ENCODE measurements at regions not wholly inside any gene's neighbourhood (a gene's known extent, or its start where the extent isn't known, plus 50 kb on each side); places are given as distances from the start of the nearest gene placed in this dataset.

- H3K4me1 ChIP-seq: no peaks in the 10 kb centered on the region
- H3K4me3 ChIP-seq: no peak overlapping the region
- WGBS, 2 donors (ENCODE audit: low coverage in 1 of 2): 80 to 83% methylated on average over 3 to 5 of the region's 20 CpGs
- no peak for TF ChIP-seq EP300 (IDR thresholded peaks at IDR 0.05)
- TF ChIP-seq POLR2AphosphoS5 (IDR thresholded peaks at IDR 0.05): no peak
- TF ChIP-seq CTCF (IDR thresholded peaks at IDR 0.05): no peak
- no peak for TF ChIP-seq POLR2A (IDR thresholded peaks at IDR 0.05)
- H3K27ac ChIP-seq: no peak overlapping the region
- H3K36me3 ChIP-seq: no peaks in the 10 kb centered on the region
- no peaks in the 10 kb centered on the region for H3K9me3 ChIP-seq
- no peak for ATAC-seq
- H3K27me3 ChIP-seq: peaks cover 64% of the 10 kb centered on the region
Observed at GRCh38 chr9:135009794-135010585, 77.5 kb upstream of the OLFM1 start.

- no peak for ATAC-seq
- Histone ChIP-seq H3K27ac (no peak overlapping the region), H3K9me3 (no peaks in the 10 kb centered on the region), H3K27me3 (peaks cover 69% of the 10 kb centered on the region), H3K36me3 (no peaks in the 10 kb centered on the region), H3K4me3 (no peak overlapping the region), H3K4me1 (no peaks in the 10 kb centered on the region)
- 67 to 80% methylated on average over 1 of the region's 3 CpGs for WGBS, 2 donors (ENCODE audit: low coverage in 1 of 2)
- TF ChIP-seq CTCF (IDR thresholded peaks at IDR 0.05) (no peak), EP300 (IDR thresholded peaks at IDR 0.05) (no peak), POLR2AphosphoS5 (IDR thresholded peaks at IDR 0.05) (no peak), POLR2A (IDR thresholded peaks at IDR 0.05) (no peak)
Observed at GRCh38 chr9:135010586-135010860, 76.9 kb upstream of the OLFM1 start.

GRCh38 chr9:135010921-135011320 is 76.5 kb upstream of the OLFM1 start:
- no CpG with 5 or more reads among the region's 8 CpGs for WGBS, 2 donors (ENCODE audit: low coverage in 1 of 2)
- Histone ChIP-seq H3K9me3 (no peaks in the 10 kb centered on the region), H3K27me3 (peaks cover 73% of the 10 kb centered on the region), H3K27ac (no peak overlapping the region), H3K4me3 (no peak overlapping the region), H3K36me3 (no peaks in the 10 kb centered on the region), H3K4me1 (no peaks in the 10 kb centered on the region)
- no peak for ATAC-seq
- TF ChIP-seq POLR2AphosphoS5 (IDR thresholded peaks at IDR 0.05) (no peak), EP300 (IDR thresholded peaks at IDR 0.05) (no peak), CTCF (IDR thresholded peaks at IDR 0.05) (no peak), POLR2A (IDR thresholded peaks at IDR 0.05) (no peak)

DNA sequence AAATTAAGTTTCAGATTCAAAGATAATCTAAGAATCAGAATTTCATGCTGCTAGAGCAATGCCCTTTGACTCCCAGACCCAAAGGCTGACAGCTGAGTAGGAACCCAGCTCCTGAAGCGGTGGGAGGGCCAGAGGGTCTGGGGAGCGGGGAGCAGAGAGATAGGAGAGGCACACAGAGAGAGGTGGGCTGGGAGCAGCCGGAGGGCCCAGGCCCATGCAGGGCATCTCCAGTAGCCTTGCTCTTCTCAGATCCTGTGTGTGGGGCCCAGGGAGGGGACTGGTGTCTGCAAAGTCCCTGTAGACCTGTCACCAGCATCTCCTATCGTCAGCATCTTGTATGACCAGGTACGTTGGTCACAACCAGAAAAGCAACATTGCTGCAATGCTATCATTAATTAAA is 75.3 kb upstream of the OLFM1 start:
- no peak for ATAC-seq
- WGBS, 2 donors (ENCODE audit: low coverage in 1 of 2): 84 to 92% methylated on average over 2 to 4 of the region's 5 CpGs
- Histone ChIP-seq H3K36me3 (no peaks in the 10 kb centered on the region), H3K4me1 (no peaks in the 10 kb centered on the region), H3K27ac (no peak overlapping the region), H3K27me3 (peaks cover 84% of the 10 kb centered on the region), H3K4me3 (no peak overlapping the region), H3K9me3 (no peaks in the 10 kb centered on the region)
- TF ChIP-seq POLR2A (IDR thresholded peaks at IDR 0.05): no peak
- no peak for TF ChIP-seq EP300 (IDR thresholded peaks at IDR 0.05)

GRCh38 chr9:135014311-135015010 is 73.0 kb upstream of the OLFM1 start:
- WGBS, 2 donors (ENCODE audit: low coverage in 1 of 2): 86 to 90% methylated on average over 10 to 14 of the region's 24 CpGs
- no peak for ATAC-seq

DNA sequence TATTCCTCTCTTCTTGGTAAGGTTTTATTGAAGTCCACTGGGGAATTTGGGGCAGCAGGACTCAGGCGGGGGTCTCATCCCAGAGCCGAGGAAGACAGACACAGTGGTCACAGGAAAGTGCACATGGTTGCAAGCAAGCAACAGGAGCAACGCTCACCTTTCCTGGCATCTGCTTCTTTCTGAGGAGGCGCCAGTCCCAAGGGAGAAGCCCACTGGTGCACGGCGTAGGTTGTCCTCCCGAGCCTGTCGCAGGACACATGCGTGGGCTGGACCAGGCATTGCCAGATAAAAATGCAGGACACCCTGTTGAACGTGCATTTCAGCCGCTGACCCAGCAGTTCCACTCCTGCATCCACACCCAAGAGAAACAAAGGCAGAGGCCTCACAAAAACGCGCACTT is 72.4 kb upstream of the OLFM1 start:
- H3K4me1 ChIP-seq: no peaks in the 10 kb centered on the region
- TF ChIP-seq EP300 (IDR thresholded peaks at IDR 0.05) (no peak), POLR2A (IDR thresholded peaks at IDR 0.05) (no peak), CTCF (IDR thresholded peaks at IDR 0.05) (no peak), POLR2AphosphoS5 (IDR thresholded peaks at IDR 0.05) (no peak)
- no peak for ATAC-seq
- H3K27me3 ChIP-seq: peaks cover 84% of the 10 kb centered on the region
- H3K36me3 ChIP-seq: no peaks in the 10 kb centered on the region
- no peaks in the 10 kb centered on the region for H3K9me3 ChIP-seq
- WGBS, 2 donors (ENCODE audit: low coverage in 1 of 2): 60% methylated on average over 1 of the region's 13 CpGs; no CpG with 5 or more reads in 1 of the 2 donors
- no peak overlapping the region for H3K4me3 ChIP-seq
- H3K27ac ChIP-seq: no peak overlapping the region

More at GRCh38 chr9:135014311-135015010, 73.0 kb upstream of the OLFM1 start:
- no peaks in the 10 kb centered on the region for H3K4me1 ChIP-seq
- H3K27ac ChIP-seq: no peak overlapping the region
- H3K4me3 ChIP-seq: no peak overlapping the region
- TF ChIP-seq EP300 (IDR thresholded peaks at IDR 0.05): no peak
- TF ChIP-seq POLR2A (IDR thresholded peaks at IDR 0.05): no peak
- TF ChIP-seq POLR2AphosphoS5 (IDR thresholded peaks at IDR 0.05): no peak
- peaks cover 91% of the 10 kb centered on the region for H3K27me3 ChIP-seq
- no peaks in the 10 kb centered on the region for H3K36me3 ChIP-seq
- H3K9me3 ChIP-seq: no peaks in the 10 kb centered on the region
